ENCODE measurements at regions not wholly inside any gene's neighbourhood (a gene's known extent, or its start where the extent isn't known, plus 50 kb on each side); places are given as distances from the start of the nearest gene placed in this dataset.

GRCh38 chr19:30846102-30846501 lies 473.9 kb downstream of the ZNF536 start (continued):
- TF ChIP-seq RFX5 (IDR thresholded peaks at IDR 0.05; ENCODE audit: borderline replicate concordance, low read depth, low read length) (no peak), TCF12 (IDR thresholded peaks at IDR 0.05; ENCODE audit: low read depth, low read length) (no peak), USF2 (IDR thresholded peaks at IDR 0.05; ENCODE audit: low read length) (no peak), EZH2 (IDR thresholded peaks at IDR 0.05; ENCODE audit: low read depth, low read length, severe bottlenecking) (no peak)
